ENCODE measurements at regions not wholly inside any gene's neighbourhood (a gene's known extent, or its start where the extent isn't known, plus 50 kb on each side); places are given as distances from the start of the nearest gene placed in this dataset.
"Not testable (repeated sequence)": the region's sequence is repeated elsewhere in the genome, so short reads cannot be mapped to it uniquely, and the experiment has no call there.

DNA sequence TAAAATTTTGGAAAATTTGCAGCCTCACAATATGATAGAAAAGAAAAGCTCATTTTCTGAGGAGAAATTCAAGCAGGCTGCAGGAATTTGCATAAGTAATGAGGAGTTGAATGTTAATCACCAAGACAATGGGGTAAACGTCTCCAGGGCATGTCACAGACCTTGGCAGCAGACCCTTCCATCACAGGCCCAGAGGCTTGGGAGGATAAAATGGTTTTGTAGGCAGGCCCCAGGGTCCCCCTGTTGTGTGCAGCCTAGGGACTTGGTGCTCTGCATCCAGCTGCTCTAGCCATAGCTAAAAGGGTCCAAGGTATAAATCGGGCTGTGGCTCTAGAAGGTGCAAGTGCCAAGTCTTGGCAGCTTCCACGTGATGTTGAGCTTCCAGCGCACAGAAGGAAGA, 112.2 kb upstream of the FMN2 start:
- DNase-seq (ENCODE audit: low read depth in 2 of 2, low spot score in 1 of 2) = no peak

- no peak for DNase-seq (ENCODE audit: low read depth in 2 of 2, low spot score in 1 of 2)
Measured at GRCh38 chr1:239982762-239983161, 108.9 kb upstream of the FMN2 start.

- no peak for DNase-seq (ENCODE audit: low read depth in 2 of 2, low spot score in 1 of 2)
Measured at GRCh38 chr1:239985044-239985443, 106.6 kb upstream of the FMN2 start.

GRCh38 chr1:239987103-239987745, 104.5 kb upstream of the FMN2 start:
- DNase-seq (ENCODE audit: low read depth in 2 of 2, low spot score in 1 of 2) = no peak

DNA sequence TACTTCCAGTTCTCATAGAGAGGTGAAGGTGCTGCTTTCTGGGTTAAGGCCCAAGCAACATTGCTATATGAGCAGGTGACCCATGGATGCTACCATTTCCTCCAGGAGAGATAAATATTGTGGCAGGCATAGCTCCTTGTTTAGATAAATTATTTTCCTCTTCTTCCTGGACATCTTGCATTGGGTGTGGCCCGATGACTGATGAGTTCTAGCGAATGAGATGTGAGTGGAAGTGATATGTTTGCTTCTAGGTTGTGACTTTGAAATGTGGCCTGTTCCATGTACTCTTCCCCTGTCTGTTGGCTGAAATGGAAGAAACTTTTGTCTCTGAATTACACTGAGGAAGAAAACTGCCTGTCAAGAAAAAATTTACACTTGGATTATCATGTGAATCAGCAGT, 101.7 kb upstream of the FMN2 start:
- DNase-seq (ENCODE audit: low read depth in 2 of 2, low spot score in 1 of 2) = no peak

GRCh38 chr1:239992566-239992965, 99.1 kb upstream of the FMN2 start:
- DNase-seq (ENCODE audit: low read depth in 2 of 2, low spot score in 1 of 2) = not testable (repeated sequence)

GRCh38 chr1:239993366-239993765, 98.3 kb upstream of the FMN2 start:
- DNase-seq (ENCODE audit: low read depth in 2 of 2, low spot score in 1 of 2) = no peak

DNA sequence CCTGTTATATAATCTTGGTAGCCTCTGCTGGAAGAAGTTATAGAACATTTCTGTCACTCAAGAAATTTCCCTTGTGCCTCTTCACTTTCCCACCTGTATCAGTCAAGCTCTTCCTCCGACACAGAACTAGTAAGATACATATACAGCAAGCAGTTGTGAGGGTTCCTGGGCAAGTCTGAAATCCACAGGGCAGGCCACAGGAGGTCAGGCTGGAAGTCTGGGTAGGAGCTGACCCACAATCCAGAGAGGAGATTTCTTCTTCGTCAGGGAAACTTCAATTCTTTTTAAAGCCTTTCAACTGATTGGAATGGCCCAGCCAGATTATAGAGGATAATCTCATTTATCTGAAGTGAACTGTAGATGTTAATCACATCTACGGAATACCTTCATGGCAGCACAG, 96.4 kb upstream of the FMN2 start:
- no peak for DNase-seq (ENCODE audit: low read depth in 2 of 2, low spot score in 1 of 2)

- no peak for DNase-seq (ENCODE audit: low read depth in 2 of 2, low spot score in 1 of 2)
Measured at GRCh38 chr1:239997160-239997514, 94.5 kb upstream of the FMN2 start.

DNA sequence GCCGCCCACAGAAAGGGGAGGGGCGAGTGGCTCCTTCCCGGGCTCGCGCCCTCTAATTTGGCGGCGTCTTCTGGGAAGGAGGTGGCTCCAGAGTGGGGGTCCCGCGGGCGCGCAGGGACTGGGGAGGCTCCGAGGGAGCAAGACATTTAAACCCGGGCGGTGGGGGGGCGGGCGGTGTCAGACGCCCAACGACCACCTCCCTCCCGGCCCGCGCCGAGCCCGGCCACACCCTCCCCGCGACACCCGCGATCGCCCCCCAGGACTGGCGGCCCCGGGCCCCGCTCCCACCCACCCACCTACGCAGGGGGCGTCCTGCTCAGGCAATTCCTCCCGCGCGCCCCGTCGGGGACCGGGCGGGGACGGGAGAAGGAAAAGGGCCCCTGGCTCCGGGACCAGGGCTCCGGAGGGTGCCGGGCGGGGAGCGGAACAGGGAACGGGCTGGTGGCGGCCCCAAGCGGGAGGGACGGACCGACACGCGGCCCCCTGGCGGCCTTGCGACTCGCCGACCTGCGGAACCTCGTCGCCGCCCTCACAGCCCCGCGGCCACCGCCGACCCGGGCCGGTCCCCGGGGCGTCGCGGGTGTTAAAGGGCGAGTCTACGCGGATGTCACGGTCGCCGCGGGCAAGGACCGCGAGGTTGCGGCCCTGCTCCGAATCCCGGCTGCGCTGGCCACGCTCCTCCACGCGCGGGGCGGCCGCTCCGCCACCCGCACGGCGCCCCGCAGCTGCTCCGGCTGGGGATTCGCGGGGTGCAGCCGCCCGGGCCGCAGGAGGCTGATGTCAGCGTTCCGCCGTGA, 94.0 kb upstream of the FMN2 start:
- DNase-seq (ENCODE audit: low read depth in 2 of 2, low spot score in 1 of 2) = no peak

DNA sequence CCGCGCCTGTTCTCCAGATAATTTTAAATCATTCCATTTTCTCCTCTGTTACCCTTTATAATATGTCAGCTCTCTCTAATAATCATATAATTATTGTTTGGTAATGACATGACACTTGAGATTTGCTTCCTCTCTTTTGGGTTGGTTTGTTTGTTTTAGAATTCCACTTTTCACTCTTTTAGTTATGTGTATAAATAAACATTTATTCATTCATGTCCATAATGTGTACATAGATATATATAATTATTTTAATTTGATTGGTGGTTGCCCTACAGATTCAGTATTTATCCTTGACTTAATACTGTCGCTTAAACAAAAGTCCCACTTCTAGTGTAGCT, 93.4 kb upstream of the FMN2 start:
- DNase-seq (ENCODE audit: low read depth in 2 of 2, low spot score in 1 of 2) = no peak

DNA sequence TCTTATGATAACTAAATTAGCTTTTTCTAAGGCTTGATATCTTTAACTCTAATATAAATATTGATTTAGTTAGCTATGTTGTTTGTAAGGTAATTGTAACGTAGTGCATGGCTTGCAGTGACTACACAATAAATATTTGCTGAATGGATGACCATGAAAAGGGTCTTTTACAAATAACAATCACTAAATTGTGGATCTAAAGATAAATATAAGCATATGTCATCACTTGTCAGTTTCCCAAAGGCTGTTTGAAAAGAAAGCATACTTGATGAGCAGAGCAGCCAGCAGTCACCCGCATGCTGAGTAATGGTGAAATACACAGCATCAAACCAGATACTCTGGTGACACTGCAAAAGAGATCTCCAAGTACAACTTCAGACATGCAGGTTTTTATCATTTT, 92.5 kb upstream of the FMN2 start:
- DNase-seq (ENCODE audit: low read depth in 2 of 2, low spot score in 1 of 2) = no peak

DNA sequence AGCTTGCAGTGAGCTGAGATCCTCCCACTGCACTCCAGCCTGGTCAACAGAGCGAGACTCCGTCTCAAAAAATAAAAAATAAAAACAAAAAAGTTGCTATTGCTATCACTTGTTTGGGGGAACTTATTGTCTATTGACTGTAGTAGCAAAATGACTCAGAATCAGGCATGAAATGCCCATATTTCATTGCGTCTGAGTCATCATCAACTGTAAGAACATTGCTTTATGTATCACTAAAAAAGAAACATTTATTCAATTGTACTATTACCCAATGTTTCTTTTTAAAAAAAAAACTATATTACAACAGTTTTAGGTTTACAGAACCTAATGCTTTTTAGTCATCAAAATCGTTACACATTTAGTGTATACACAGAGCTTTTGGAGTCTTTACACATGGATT, 91.0 kb upstream of the FMN2 start:
- DNase-seq (ENCODE audit: low read depth in 2 of 2, low spot score in 1 of 2) = no peak

DNA sequence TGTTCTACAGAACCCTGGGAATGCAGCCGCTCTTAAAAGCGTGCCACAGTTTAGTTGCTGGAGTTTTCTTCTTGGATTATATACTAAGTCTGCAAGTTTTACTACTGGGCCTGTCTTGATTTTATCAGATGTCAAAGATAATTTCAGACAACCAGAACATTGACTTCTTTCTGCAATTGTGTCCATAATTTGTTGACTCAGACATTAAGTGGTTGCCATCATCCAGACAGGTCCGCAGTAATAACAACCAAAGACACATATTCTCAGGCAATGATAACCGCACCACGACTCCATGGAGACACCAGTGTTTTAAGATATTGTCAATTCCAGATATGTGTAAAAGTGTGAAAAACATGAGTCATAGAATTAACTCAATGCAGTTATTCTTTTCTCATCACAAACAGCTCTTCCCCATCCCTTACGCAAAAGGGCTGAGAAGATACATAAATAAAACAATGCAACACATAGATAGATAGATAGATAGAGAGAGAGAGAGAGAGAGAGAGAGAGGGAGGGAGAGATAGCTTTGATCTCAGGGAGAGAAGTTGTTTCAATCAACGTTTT, 90.4 kb upstream of the FMN2 start:
- no peak for DNase-seq (ENCODE audit: low read depth in 2 of 2, low spot score in 1 of 2)

DNA sequence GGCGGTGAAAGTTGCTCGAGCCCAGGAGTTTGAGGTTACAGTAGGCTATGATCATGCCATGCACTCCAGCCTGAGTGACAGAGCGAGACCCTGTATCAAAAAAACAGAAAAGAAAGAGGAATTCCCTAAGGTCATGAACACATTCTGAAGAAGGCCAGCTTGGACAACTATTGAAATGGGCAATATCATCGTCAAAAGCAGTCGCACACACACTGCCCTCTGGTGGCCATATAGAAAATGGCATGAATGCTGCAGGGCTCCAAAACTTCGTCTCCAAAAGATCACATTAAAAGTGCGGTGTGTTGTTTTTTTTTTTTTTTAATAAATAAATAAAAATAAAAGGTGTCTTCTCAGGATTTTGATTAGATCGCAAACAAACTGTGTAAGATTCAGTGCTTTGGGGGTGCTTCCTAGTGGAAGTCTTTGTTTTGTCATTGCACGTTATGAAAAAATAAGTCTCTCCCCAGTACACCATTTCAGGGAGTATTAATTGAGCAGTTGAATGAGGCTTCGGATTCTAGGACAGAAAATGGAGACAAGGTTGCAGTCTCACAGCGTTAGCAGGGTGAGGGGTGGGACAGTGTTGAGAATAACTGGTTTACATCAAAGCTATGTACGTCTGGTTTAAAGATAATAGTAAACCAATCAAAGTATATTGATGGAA, 87.5 kb upstream of the FMN2 start:
- DNase-seq (ENCODE audit: low read depth in 2 of 2, low spot score in 1 of 2) = no peak

DNA sequence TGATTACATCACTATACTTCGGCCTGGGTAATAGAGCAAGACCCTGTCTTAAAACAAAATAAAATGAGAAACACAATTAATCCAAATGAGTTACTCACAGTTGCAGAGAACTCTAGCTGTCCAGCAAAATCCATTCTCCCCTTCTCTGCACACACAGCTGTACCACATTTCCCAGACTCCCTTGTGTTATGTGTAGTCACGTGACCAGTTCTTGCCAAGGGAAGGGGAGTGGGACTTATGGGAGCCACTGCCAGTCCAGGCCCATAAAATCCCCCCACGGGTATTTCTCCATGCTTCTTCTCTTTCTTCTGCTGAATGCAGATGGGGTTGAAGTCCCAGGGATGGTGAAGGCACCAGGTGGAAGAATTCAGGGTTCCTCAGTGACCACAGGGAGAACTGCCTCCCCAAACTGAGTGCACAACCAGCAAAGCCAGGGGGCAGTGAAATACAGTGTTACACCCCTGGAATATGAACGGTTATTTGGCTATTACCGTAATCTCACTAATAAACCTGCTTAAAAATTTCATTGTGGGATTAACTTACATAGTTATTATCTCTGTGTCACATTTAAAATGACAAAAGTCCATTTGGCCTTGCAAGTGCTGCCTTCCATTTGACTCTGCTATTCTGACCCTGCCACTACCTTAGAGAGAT, 85.6 kb upstream of the FMN2 start:
- DNase-seq (ENCODE audit: low read depth in 2 of 2, low spot score in 1 of 2) = no peak

DNA sequence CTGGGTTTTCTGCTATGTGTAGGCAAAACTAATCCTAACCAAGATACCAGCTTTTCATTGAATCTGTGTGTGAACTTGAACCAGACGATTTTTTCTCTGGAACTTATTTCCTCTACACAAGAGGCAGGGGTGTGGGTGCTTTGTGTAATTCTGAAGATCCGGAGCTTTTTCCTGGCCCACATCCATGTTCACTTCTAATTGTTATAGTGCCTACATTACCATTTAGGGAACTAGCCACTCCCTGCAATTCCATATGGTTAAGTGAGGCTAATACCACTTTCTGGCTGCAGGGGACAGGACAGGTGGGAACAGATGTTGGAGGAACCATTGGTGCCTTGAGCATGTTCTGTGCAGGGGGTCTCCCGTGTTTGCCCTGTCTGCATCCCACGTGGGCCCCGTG, 83.4 kb upstream of the FMN2 start:
- DNase-seq (ENCODE audit: low read depth in 2 of 2, low spot score in 1 of 2) = no peak

DNA sequence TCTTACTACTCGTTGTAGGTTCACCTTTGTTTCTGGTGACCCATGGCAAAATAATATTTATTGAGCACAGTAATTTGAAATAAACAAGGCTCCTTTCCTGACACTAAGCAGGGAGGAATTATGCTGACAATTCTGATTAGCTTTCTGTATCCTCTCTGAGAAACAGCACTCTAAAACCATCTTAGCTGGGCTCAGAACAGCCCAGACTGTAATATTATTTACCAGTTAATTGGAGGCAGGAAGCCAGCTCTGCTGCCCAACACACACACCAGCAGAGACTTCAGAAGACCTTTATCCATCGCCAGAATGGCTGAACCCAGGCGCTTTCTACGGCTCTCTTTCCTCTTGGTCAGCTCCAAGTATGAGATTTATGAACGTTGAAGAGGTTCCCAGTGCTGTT, 77.6 kb upstream of the FMN2 start:
- DNase-seq (ENCODE audit: low read depth in 2 of 2, low spot score in 1 of 2) = no peak

DNA sequence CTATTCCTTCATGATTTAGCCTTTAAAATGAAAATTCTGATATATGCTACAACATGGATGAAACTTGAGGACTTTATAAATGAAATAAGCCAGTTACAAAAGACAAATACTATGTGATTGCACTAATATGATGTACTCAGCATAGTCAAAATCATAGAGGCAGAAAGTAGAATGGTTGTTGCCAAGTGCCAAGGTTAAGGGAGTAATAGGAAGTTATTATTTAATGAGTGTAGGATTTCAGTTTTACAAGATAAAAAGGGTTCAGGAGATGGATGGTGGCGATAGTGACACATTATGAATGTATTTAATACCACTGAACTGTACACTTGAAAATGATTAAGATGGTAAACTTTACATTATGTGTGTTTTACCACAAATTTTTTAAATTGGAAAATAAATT, 73.1 kb upstream of the FMN2 start:
- no peak for DNase-seq (ENCODE audit: low read depth in 2 of 2, low spot score in 1 of 2)

DNA sequence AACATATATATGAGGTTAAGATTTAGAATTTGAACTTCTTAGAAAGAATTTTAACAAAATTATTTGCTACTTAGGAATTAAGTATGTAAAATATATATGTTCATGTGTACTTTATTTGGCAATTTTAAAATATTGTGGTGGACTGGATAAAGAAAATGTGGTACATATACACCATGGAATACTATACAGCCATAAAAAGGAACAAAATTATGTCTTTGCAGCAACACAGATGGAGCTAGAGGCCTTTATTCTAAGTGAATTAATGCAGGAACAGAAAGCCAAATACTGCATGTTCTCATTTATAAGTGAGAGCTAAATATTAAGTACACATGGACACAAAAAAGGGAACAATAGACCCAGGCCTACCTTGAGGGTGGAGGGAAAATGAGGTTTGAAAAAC, 72.2 kb upstream of the FMN2 start:
- no peak for DNase-seq (ENCODE audit: low read depth in 2 of 2, low spot score in 1 of 2)

- no peak for DNase-seq (ENCODE audit: low read depth in 2 of 2, low spot score in 1 of 2)
Measured at GRCh38 chr1:240020871-240021270, 70.8 kb upstream of the FMN2 start.

- no peak for DNase-seq (ENCODE audit: low read depth in 2 of 2, low spot score in 1 of 2)
Measured at GRCh38 chr1:240021709-240022108, 70.0 kb upstream of the FMN2 start.
